ENCODE measurements at regions not wholly inside any gene's neighbourhood (a gene's known extent, or its start where the extent isn't known, plus 50 kb on each side); places are given as distances from the start of the nearest gene placed in this dataset.
"Not testable (repeated sequence)": the region's sequence is repeated elsewhere in the genome, so short reads cannot be mapped to it uniquely, and the experiment has no call there.

GRCh38 chr4:188714501-188714900, 575.3 kb downstream of the TRIML1 start:
- Mint-ChIP-seq H3K36me3 (no peaks in the 10 kb centered on the region), H3K9me3 (peaks cover under 1% of the 10 kb centered on the region), H3K4me1 (no peaks in the 10 kb centered on the region), H3K27ac (no peak overlapping the region), H3K4me3 (no peak overlapping the region), H3K27me3 (no peaks in the 10 kb centered on the region)
- no peak for ATAC-seq

GRCh38 chr4:188714907-188715306, 575.7 kb downstream of the TRIML1 start:
- H3K9me3 Mint-ChIP-seq: no peaks in the 10 kb centered on the region
- H3K27ac Mint-ChIP-seq: no peak overlapping the region
- no peak for ATAC-seq
- no peaks in the 10 kb centered on the region for H3K36me3 Mint-ChIP-seq
- H3K4me1 Mint-ChIP-seq: no peaks in the 10 kb centered on the region
- H3K4me3 Mint-ChIP-seq: no peak overlapping the region
- no peaks in the 10 kb centered on the region for H3K27me3 Mint-ChIP-seq

GRCh38 chr4:188717661-188718060, 578.4 kb downstream of the TRIML1 start:
- Mint-ChIP-seq H3K36me3 (no peaks in the 10 kb centered on the region), H3K27me3 (no peaks in the 10 kb centered on the region), H3K4me1 (no peaks in the 10 kb centered on the region), H3K4me3 (no peak overlapping the region), H3K27ac (no peak overlapping the region), H3K9me3 (peaks cover 11% of the 10 kb centered on the region)
- no peak for ATAC-seq

- no peaks in the 10 kb centered on the region for H3K27me3 Mint-ChIP-seq
- H3K9me3 Mint-ChIP-seq: peaks cover 11% of the 10 kb centered on the region
- ATAC-seq: no peak
- no peaks in the 10 kb centered on the region for H3K36me3 Mint-ChIP-seq
- H3K27ac Mint-ChIP-seq: no peak overlapping the region
- no peaks in the 10 kb centered on the region for H3K4me1 Mint-ChIP-seq
- H3K4me3 Mint-ChIP-seq: no peak overlapping the region
Measured at GRCh38 chr4:188719794-188720193, 580.6 kb downstream of the TRIML1 start.

GRCh38 chr4:188722911-188723310, 583.7 kb downstream of the TRIML1 start:
- no peaks in the 10 kb centered on the region for H3K4me1 Mint-ChIP-seq
- no peak overlapping the region for H3K27ac Mint-ChIP-seq
- no peaks in the 10 kb centered on the region for H3K36me3 Mint-ChIP-seq
- no peak for ATAC-seq
- peaks cover 11% of the 10 kb centered on the region for H3K9me3 Mint-ChIP-seq
- H3K4me3 Mint-ChIP-seq: no peak overlapping the region
- H3K27me3 Mint-ChIP-seq: no peaks in the 10 kb centered on the region

GRCh38 chr4:188727746-188728145, 588.5 kb downstream of the TRIML1 start:
- no peak overlapping the region for H3K27ac Mint-ChIP-seq
- H3K36me3 Mint-ChIP-seq: no peaks in the 10 kb centered on the region
- no peaks in the 10 kb centered on the region for H3K27me3 Mint-ChIP-seq
- no peaks in the 10 kb centered on the region for H3K4me1 Mint-ChIP-seq
- no peak for ATAC-seq
- peaks cover 15% of the 10 kb centered on the region for H3K9me3 Mint-ChIP-seq
- no peak overlapping the region for H3K4me3 Mint-ChIP-seq

- Mint-ChIP-seq H3K9me3 (peaks cover 15% of the 10 kb centered on the region), H3K27me3 (no peaks in the 10 kb centered on the region), H3K27ac (no peak overlapping the region), H3K4me1 (no peaks in the 10 kb centered on the region), H3K4me3 (no peak overlapping the region), H3K36me3 (no peaks in the 10 kb centered on the region)
- ATAC-seq: no peak
Measured at GRCh38 chr4:188728359-188728758, 589.1 kb downstream of the TRIML1 start.

GRCh38 chr4:188732131-188732530, 592.9 kb downstream of the TRIML1 start:
- no peak overlapping the region for H3K27ac Mint-ChIP-seq
- peaks cover 15% of the 10 kb centered on the region for H3K9me3 Mint-ChIP-seq
- ATAC-seq: no peak
- no peaks in the 10 kb centered on the region for H3K4me1 Mint-ChIP-seq
- H3K4me3 Mint-ChIP-seq: no peak overlapping the region
- no peaks in the 10 kb centered on the region for H3K36me3 Mint-ChIP-seq
- H3K27me3 Mint-ChIP-seq: no peaks in the 10 kb centered on the region

GRCh38 chr4:188735082-188735481, 595.8 kb downstream of the TRIML1 start:
- no peak overlapping the region for H3K27ac Mint-ChIP-seq
- H3K4me1 Mint-ChIP-seq: no peaks in the 10 kb centered on the region
- no peaks in the 10 kb centered on the region for H3K27me3 Mint-ChIP-seq
- peaks cover 11% of the 10 kb centered on the region for H3K9me3 Mint-ChIP-seq
- H3K4me3 Mint-ChIP-seq: no peak overlapping the region
- no peak for ATAC-seq
- H3K36me3 Mint-ChIP-seq: no peaks in the 10 kb centered on the region

- Mint-ChIP-seq H3K36me3 (no peaks in the 10 kb centered on the region), H3K9me3 (peaks cover 2% of the 10 kb centered on the region), H3K27me3 (no peaks in the 10 kb centered on the region), H3K4me3 (no peak overlapping the region), H3K27ac (no peak overlapping the region), H3K4me1 (no peaks in the 10 kb centered on the region)
- ATAC-seq: no peak
Measured at GRCh38 chr4:188737251-188738002, 598.2 kb downstream of the TRIML1 start.

- not testable (repeated sequence) for H3K27me3 Mint-ChIP-seq, H3K9me3 Mint-ChIP-seq, H3K36me3 Mint-ChIP-seq, H3K4me3 Mint-ChIP-seq, ATAC-seq, H3K27ac Mint-ChIP-seq, H3K4me1 Mint-ChIP-seq
Measured at GRCh38 chr4:188738290-188738689, 599.0 kb downstream of the TRIML1 start.

GRCh38 chr4:188740172-188740571, 600.9 kb downstream of the TRIML1 start:
- H3K36me3 Mint-ChIP-seq, H3K4me1 Mint-ChIP-seq, H3K27me3 Mint-ChIP-seq, H3K27ac Mint-ChIP-seq, H3K9me3 Mint-ChIP-seq, H3K4me3 Mint-ChIP-seq, ATAC-seq: not testable (repeated sequence)

- not testable (repeated sequence) for H3K9me3 Mint-ChIP-seq, ATAC-seq
Measured at GRCh38 chr4:188740791-188741190, 601.5 kb downstream of the TRIML1 start.

GRCh38 chr4:188754372-188755002, 615.2 kb downstream of the TRIML1 start:
- H3K27me3 Mint-ChIP-seq: no peaks in the 10 kb centered on the region
- no peak overlapping the region for H3K4me3 Mint-ChIP-seq
- peaks cover 2% of the 10 kb centered on the region for H3K9me3 Mint-ChIP-seq
- no peaks in the 10 kb centered on the region for H3K36me3 Mint-ChIP-seq
- no peak overlapping the region for H3K27ac Mint-ChIP-seq
- H3K4me1 Mint-ChIP-seq: no peaks in the 10 kb centered on the region
- ATAC-seq: no peak

More at GRCh38 chr4:188740791-188741190, 601.5 kb downstream of the TRIML1 start:
- H3K27me3 Mint-ChIP-seq, H3K4me3 Mint-ChIP-seq, H3K27ac Mint-ChIP-seq, H3K4me1 Mint-ChIP-seq, H3K36me3 Mint-ChIP-seq: not testable (repeated sequence)

GRCh38 chr4:188767496-188767895, 628.3 kb downstream of the TRIML1 start:
- Mint-ChIP-seq H3K9me3 (peaks cover 5% of the 10 kb centered on the region), H3K36me3 (no peaks in the 10 kb centered on the region), H3K27ac (no peak overlapping the region), H3K4me1 (no peaks in the 10 kb centered on the region), H3K27me3 (no peaks in the 10 kb centered on the region), H3K4me3 (no peak overlapping the region)
- ATAC-seq: no peak

- H3K9me3 Mint-ChIP-seq: no peaks in the 10 kb centered on the region
- no peak overlapping the region for H3K27ac Mint-ChIP-seq
- H3K36me3 Mint-ChIP-seq: no peaks in the 10 kb centered on the region
- no peaks in the 10 kb centered on the region for H3K4me1 Mint-ChIP-seq
- no peaks in the 10 kb centered on the region for H3K27me3 Mint-ChIP-seq
- H3K4me3 Mint-ChIP-seq: no peak overlapping the region
- no peak for ATAC-seq
Measured at GRCh38 chr4:188778905-188779304, 639.7 kb downstream of the TRIML1 start.
